Kidney (tissue), 13 donors: ENCODE measurements at regions not wholly inside any gene's neighbourhood (a gene's known extent, or its start where the extent isn't known, plus 50 kb on each side); places are given as distances from the start of the nearest gene placed in this dataset.

Experiments used
- DNase-seq, 5 donors: peaks; one replicate each; pipeline ENCODE4 v3.0.0-alpha.2; 2013 to 2020
- FAIRE-seq: peaks from 2 replicates; lab custom pipeline; 2012; peaks lifted over from hg19 to GRCh38; lab: Jason Lieb, UNC
- H3K27ac ChIP-seq, 2 donors: one replicate each; pipeline ENCODE4 v1.7.0; 2013; ENCODE audit warnings: low read depth in 2 of 2, low read length in 2 of 2, inconsistent platforms in 1 of 2
- H3K27me3 ChIP-seq: one replicate; pipeline ENCODE4 v1.7.1; 2013; ENCODE audit warnings: low read length, inconsistent platforms; ENCODE audit not compliant: control insufficient read depth, insufficient read depth
- H3K36me3 ChIP-seq, 3 donors: one replicate each; pipeline versions ENCODE4 v1.7.0 to v1.7.1; 2013; ENCODE audit warnings: low read length in 3 of 3, control low read depth in 1 of 3, inconsistent platforms in 1 of 3; ENCODE audit not compliant: insufficient read depth in 3 of 3, control insufficient read depth in 2 of 3
- H3K4me1 ChIP-seq, 3 donors: one replicate each; pipeline versions ENCODE4 v1.7.0 to v1.7.1; 2013; ENCODE audit warnings: low read length in 3 of 3, inconsistent platforms in 1 of 3, low read depth in 1 of 3; ENCODE audit not compliant: control insufficient read depth in 2 of 3, insufficient read depth in 2 of 3
- H3K4me3 ChIP-seq, 3 donors: one replicate each; pipeline versions ENCODE4 v1.7.0 to v1.8.1; 2013; ENCODE audit warnings: low read length in 3 of 3, control low read depth in 1 of 3, inconsistent platforms in 1 of 3
- H3K9ac ChIP-seq, 3 donors: one replicate each; pipeline versions ENCODE4 v1.7.0 to v1.7.1; 2013; ENCODE audit warnings: low read length in 3 of 3, control low read depth in 1 of 3, inconsistent platforms in 1 of 3
- H3K9me3 ChIP-seq, 3 donors: one replicate each; pipeline versions ENCODE4 v1.7.0 to v1.7.1; 2013; ENCODE audit warnings: low read length in 3 of 3, control low read depth in 1 of 3, inconsistent platforms in 1 of 3; ENCODE audit not compliant: control insufficient read depth in 2 of 3, insufficient read depth in 1 of 3
- CTCF ChIP-seq: IDR thresholded peaks from 3 replicates; pipeline ENCODE4 v1.5.1; 2012; ENCODE audit warnings: mild to moderate bottlenecking, moderate library complexity, borderline replicate concordance; ENCODE audit not compliant: insufficient read depth; ENCODE audit errors: extremely low read depth
- intact Hi-C: fragments of 100-400 bp; cut with DNase I; formaldehyde crosslinking; loops from one replicate; pipeline ENCODE4 v1.11.1; 2022
- donor health status: control.
- donor health status: control.
- donor health status: control.
- donor health status: control.
- donor health status: control.
- donor health status: DM: yes; HTN: yes; CAD: no.
- donor health status: Normal renal cell carcinoma (clear cell type).

DNA sequence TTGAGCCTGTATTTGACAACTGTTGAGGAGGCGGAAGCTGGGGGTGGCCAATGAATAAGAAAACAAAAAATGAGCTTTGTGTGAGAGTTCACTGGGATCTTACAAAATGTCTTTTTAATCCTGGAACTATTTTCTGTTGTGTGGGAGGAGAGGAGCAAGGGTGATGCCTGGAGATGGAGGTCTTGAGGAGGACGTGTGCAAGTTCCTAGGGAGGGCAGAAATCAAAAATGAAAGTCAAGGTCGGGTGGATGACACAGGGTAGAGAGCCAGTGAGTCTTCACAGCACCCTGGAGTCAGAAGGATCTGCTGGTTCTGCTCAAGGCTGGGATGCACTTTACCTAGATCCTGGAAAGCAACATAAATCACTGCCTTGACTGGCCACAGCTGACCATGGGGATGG, 180.3 kb upstream of the PKDCC start:
- Histone ChIP-seq H3K4me1 (peaks cover 0 to 6% (median 6%) of the 10 kb centered on the region in 3 donors), H3K27me3 (no peaks in the 10 kb centered on the region), H3K9me3 (no peaks in the 10 kb centered on the region), H3K9ac (peak overlapping the region in 1 of 3 donors; percentile 4), H3K36me3 (no peaks in the 10 kb centered on the region), H3K27ac (peak overlapping the region in 1 of 2 donors; percentile 27), H3K4me3 (no peak overlapping the region)
- intact Hi-C loops, result loop anchor here (5.0 kb wide), 1 partner anchor 210 kb away; no protein-coding TSS in a partner anchor
- no peak for TF ChIP-seq CTCF
- FAIRE-seq, result no peak
- peak in 1 of 5 donors; percentile 48 for DNase-seq

- H3K9me3 ChIP-seq, result no peaks in the 10 kb centered on the region
- H3K36me3 ChIP-seq, result no peaks in the 10 kb centered on the region
- H3K9ac ChIP-seq, result no peak overlapping the region
- intact Hi-C loops, result loop anchor here (5.0 kb wide), 1 partner anchor 208 kb away; no protein-coding TSS in a partner anchor
- H3K4me1 ChIP-seq, result peaks cover 0 to 12% (median 6%) of the 10 kb centered on the region in 3 donors
- no peak overlapping the region for H3K27ac ChIP-seq
- DNase-seq (peak; percentile 85 to 91 (median 89)), FAIRE-seq (no peak)
- TF ChIP-seq CTCF, result peak; percentile 94
- no peak overlapping the region for H3K4me3 ChIP-seq
- no peaks in the 10 kb centered on the region for H3K27me3 ChIP-seq
Observed at GRCh38 chr2:41869542-41870264, 178.1 kb upstream of the PKDCC start.

DNA sequence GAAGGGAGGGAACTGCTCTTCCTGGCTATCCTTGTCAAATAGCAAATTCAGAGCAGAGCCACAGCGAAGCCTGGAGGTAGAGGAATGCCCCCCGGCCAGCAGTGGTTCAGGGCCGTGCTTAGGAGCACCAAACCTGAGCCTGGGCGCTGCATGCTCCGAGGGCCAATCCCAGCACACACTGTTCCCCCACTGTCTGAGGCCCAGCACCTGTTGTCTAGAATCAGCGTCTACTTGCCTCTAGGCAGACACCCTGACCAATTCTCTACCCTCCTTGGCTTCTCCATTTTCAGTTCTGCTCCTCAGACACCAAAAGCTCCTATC, 177.6 kb upstream of the PKDCC start:
- TF ChIP-seq CTCF, result no peak

More for the DNA sequence above, 177.6 kb upstream of the PKDCC start:
- Histone ChIP-seq H3K27ac (no peak overlapping the region), H3K4me1 (peaks cover 0 to 12% (median 6%) of the 10 kb centered on the region in 3 donors), H3K27me3 (no peaks in the 10 kb centered on the region), H3K9me3 (no peaks in the 10 kb centered on the region), H3K4me3 (no peak overlapping the region), H3K36me3 (no peaks in the 10 kb centered on the region), H3K9ac (no peak overlapping the region)
- FAIRE-seq (no peak), DNase-seq (no peak)
- intact Hi-C loops, result no loop called here
